GM19463 (cell line): ENCODE measurements at regions not wholly inside any gene's neighbourhood (a gene's known extent, or its start where the extent isn't known, plus 50 kb on each side); places are given as distances from the start of the nearest gene placed in this dataset.
"Not testable (repeated sequence)": the region's sequence is repeated elsewhere in the genome, so short reads cannot be mapped to it uniquely, and the experiment has no call there.

ENCODE experiments used
- ATAC-seq: cut with Tn5 transposase; IDR thresholded peaks from one replicate; pipeline ENCODE4 v1.9.1; 2021; ENCODE audit warnings: mild to moderate bottlenecking, moderate library complexity; ENCODE audit not compliant: unreplicated experiment

- ATAC-seq: no peak
Measured at GRCh38 chr11:90423378-90423777, 200.5 kb upstream of the CHORDC1 start.

GRCh38 chr11:90422787-90423186 lies 199.9 kb upstream of the CHORDC1 start:
- not testable (repeated sequence) for ATAC-seq

GRCh38 chr11:90414221-90414620 lies 191.4 kb upstream of the CHORDC1 start:
- ATAC-seq: no peak

GRCh38 chr11:90407350-90407749 lies 184.5 kb upstream of the CHORDC1 start:
- no peak for ATAC-seq

- ATAC-seq: no peak
Measured at GRCh38 chr11:90392692-90393091, 169.8 kb upstream of the CHORDC1 start.

- ATAC-seq: no peak
Measured at GRCh38 chr11:90391756-90392155, 168.9 kb upstream of the CHORDC1 start.

GRCh38 chr11:90380206-90380605 lies 157.4 kb upstream of the CHORDC1 start:
- no peak for ATAC-seq

GRCh38 chr11:90373971-90374370 lies 151.1 kb upstream of the CHORDC1 start:
- ATAC-seq: no peak

- no peak for ATAC-seq
Measured at GRCh38 chr11:90364527-90364926, 141.7 kb upstream of the CHORDC1 start.

- no peak for ATAC-seq
Measured at GRCh38 chr11:90363739-90364138, 140.9 kb upstream of the CHORDC1 start.

GRCh38 chr11:90355200-90355599 lies 132.4 kb upstream of the CHORDC1 start:
- no peak for ATAC-seq

GRCh38 chr11:90349731-90350130 lies 126.9 kb upstream of the CHORDC1 start:
- no peak for ATAC-seq

- no peak for ATAC-seq
Measured at GRCh38 chr11:90344546-90344945, 121.7 kb upstream of the CHORDC1 start.

GRCh38 chr11:90343673-90344072 lies 120.8 kb upstream of the CHORDC1 start:
- no peak for ATAC-seq

- ATAC-seq: no peak
Measured at GRCh38 chr11:90341986-90342385, 119.1 kb upstream of the CHORDC1 start.

- no peak for ATAC-seq
Measured at GRCh38 chr11:90332415-90332814, 109.6 kb upstream of the CHORDC1 start.

GRCh38 chr11:90330632-90331031 lies 107.8 kb upstream of the CHORDC1 start:
- ATAC-seq: no peak

GRCh38 chr11:90329043-90329442 lies 106.2 kb upstream of the CHORDC1 start:
- no peak for ATAC-seq

GRCh38 chr11:90326647-90327046 lies 103.8 kb upstream of the CHORDC1 start:
- ATAC-seq: no peak

- ATAC-seq: no peak
Measured at GRCh38 chr11:90323289-90323688, 100.4 kb upstream of the CHORDC1 start.

- ATAC-seq: no peak
Measured at GRCh38 chr11:90321018-90321417, 98.2 kb upstream of the CHORDC1 start.

GRCh38 chr11:90318651-90319050 lies 95.8 kb upstream of the CHORDC1 start:
- ATAC-seq: no peak

GRCh38 chr11:90310210-90310609 lies 87.4 kb upstream of the CHORDC1 start:
- ATAC-seq: no peak

- ATAC-seq: no peak
Measured at GRCh38 chr11:90309693-90310092, 86.8 kb upstream of the CHORDC1 start.
